ENCODE measurements at regions not wholly inside any gene's neighbourhood (a gene's known extent, or its start where the extent isn't known, plus 50 kb on each side); places are given as distances from the start of the nearest gene placed in this dataset.

DNA sequence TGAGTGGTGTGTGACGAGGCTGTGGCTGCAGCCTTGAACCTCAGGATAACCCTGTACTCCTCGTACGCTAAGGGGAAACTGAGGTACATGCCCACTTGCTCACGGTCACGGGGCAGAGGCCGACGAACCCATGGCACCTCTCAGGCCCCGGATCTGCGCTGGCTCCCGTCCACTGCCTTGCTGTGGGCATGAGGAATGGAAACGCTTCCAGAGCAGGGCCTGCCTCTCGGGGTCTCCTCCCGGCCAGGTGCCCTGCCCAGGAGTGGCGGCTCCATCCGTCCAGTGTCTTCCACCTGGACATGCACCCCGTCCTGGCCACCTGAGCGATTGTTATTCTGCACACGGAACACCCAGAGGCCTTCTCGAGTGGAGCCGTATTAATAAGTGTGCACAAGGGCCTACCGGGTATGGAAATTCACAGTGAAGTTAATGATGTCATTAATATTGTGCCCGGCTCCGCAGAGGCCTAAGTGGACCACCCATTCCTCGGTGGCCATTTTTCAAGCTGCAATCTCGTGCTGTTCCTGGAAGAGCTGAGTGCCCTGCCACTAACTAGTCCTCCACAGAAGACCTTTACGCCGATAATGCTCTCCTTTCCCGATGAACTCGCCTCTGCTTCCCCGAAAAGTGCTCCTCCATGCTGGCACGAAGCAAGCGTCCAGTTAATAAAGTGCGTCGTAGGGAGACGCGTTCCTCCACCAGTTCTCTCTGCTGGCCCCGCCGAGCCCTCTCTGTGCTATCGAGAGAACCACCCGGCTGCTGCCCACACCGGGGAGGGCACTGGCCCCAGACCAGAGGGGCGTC lies 927.9 kb downstream of the BRD1 start:
- DNase-seq (ENCODE audit: low read depth, low spot score): no peak

DNA sequence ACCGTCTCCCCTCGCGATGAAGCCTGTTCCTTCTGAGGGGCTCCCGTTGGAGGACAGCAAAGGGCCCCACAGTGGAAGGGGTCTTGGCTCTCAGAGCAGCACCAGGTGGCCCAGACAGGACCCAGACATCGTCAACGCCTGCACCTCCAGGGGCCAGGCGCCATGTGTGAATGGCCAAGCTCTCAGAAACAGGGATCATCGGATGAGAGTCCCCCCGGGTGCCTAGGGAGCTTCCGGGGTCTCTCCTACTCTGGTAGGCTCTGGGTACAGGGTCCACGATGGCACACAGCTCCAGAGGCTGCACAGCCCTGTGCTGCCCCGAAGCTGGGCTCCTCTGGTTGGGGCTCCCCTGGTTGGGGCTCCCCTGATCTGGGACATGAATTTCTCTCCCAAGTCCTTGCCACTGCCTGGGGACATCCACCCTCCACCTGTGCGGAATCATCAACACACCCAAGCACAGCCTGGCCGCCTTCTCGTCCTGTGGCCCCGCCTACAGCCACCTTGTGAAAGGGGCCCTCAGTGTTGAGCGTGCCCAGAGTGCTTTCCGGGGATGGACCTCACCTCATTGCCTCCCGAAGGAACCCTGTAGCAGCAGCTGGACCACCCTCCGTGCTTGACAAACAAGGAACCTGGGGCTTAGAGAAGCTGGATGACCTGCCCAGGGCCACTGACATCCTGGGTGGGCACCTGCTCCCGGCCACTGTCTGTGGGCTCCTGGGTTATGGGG lies 929.0 kb downstream of the BRD1 start:
- no peak for DNase-seq (ENCODE audit: low read depth, low spot score)

- no peak for DNase-seq (ENCODE audit: low read depth, low spot score)
Observed at GRCh38 chr22:48897645-48898370, 929.9 kb downstream of the BRD1 start.

DNA sequence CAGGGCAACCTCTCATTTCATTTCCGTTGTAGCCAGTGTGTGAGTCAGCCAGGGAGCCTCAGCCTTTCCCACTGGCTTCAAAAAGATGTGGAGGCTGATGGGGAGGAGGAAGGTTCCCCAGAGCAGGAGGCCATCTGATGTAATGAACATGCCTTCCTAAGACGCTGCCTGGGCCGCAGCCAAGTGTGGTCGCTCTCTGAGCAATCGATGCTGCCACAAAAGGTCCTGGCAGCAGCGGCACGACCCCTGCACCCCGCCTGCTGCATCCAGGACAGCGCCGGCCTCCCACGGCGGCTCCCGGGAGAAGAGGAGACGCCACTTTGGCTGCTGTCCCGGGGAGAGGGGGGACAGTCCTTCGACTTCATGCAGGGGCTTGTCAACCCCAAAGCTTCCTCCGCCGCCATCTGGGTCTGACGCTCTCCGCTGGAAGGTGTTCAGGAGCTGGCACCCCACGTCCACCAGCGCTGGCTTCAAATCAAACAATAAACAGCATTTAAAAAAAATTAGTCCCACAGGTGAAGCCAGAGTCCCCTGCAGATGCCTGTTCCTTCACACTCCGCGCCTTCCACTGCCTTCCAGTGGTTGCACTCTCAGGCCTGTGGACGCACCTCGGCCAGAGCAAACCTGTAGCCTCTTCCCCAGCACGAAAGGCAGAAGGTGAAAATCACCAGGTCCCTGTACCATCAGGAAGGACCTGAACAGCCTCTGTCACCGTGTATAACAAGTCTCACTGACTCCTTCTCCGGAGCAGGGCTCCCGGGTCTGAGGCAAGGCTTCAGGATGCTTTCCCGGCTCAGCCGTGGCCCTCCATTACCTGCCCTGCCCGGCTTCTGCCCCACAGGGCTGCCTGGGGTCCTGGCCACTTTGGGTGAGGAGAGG lies 930.7 kb downstream of the BRD1 start:
- no peak for DNase-seq (ENCODE audit: low read depth, low spot score)

- no peak for DNase-seq (ENCODE audit: low read depth, low spot score)
Observed at GRCh38 chr22:48895831-48896765, 931.6 kb downstream of the BRD1 start.

GRCh38 chr22:48895336-48895735 lies 932.3 kb downstream of the BRD1 start:
- DNase-seq (ENCODE audit: low read depth, low spot score): no peak

GRCh38 chr22:48894804-48895250 lies 932.8 kb downstream of the BRD1 start:
- DNase-seq (ENCODE audit: low read depth, low spot score): no peak

- DNase-seq (ENCODE audit: low read depth, low spot score): no peak
Observed at GRCh38 chr22:48894064-48894671, 933.5 kb downstream of the BRD1 start.

DNA sequence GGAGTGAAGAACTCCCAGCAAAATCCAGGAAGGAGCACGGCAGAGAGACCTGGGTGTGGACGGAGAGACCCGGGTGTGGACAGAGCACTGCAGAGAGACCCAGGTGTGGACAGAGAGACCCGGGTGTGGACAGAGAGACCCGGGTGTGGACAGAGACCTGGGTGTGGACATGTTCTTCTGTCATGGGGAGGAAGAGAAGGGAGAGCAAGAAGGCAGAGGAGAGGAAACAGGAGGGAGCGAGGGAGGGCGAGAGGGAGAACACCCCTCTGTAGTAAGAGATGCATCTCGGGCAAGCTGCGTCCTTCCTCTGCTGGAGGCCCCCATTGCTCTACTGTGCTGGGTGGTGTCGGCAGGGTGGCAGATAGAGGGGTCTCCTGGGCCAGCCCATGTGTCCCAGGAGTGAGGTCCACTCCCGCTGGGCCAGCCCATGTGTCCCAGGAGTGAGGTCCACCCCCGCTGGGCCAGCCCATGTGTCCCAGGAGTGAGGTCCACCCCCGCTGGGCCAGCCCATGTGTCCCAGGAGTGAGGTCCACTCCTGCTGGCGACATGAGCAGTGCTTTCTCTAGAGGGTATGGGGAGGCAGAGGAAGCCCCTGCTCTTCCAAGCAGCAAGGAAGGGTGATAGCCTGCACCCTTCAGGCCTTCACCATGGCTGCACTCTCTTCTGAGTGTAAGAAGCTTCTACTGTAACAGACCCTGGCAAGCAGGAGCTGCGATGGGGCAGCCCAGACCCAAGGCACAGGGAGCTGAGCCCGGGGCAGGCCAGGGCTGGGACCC lies 934.2 kb downstream of the BRD1 start:
- no peak for DNase-seq (ENCODE audit: low read depth, low spot score)

DNA sequence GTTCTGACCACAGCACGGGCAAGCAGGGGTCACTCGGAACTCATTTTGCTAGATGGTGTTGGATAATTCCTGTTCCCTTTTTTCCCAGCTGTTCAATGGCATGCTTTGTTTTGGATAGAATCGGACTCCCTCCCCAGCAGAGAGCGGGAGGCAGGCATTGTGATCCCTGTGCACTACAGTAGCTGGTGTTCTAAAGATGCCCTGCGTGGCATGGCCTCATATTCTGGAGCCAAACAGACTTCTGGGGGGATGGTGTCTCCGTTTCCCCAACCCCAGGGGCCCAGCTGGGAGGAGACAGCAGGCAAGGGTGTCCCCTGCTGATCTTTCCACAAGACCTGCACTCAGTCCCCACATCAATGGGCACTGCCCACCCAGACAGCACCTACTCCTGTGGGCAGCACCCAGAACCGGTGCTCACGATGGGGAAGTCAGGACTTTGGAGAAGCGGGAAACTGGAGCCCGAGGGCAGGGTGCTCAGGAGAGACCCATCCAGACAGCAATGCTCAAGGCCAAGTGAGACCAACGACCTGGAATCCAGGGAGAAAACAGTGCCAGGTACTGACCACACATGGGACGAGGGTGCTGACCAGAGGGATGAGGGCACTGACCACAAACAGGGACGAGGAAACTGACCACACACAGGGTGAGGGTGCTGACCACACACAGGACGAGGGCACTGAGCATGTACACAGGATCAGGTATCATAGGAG lies 934.9 kb downstream of the BRD1 start:
- DNase-seq (ENCODE audit: low read depth, low spot score): no peak

GRCh38 chr22:48891688-48892577 lies 935.7 kb downstream of the BRD1 start:
- no peak for DNase-seq (ENCODE audit: low read depth, low spot score)

GRCh38 chr22:48890693-48891554 lies 936.7 kb downstream of the BRD1 start:
- DNase-seq (ENCODE audit: low read depth, low spot score): no peak

DNA sequence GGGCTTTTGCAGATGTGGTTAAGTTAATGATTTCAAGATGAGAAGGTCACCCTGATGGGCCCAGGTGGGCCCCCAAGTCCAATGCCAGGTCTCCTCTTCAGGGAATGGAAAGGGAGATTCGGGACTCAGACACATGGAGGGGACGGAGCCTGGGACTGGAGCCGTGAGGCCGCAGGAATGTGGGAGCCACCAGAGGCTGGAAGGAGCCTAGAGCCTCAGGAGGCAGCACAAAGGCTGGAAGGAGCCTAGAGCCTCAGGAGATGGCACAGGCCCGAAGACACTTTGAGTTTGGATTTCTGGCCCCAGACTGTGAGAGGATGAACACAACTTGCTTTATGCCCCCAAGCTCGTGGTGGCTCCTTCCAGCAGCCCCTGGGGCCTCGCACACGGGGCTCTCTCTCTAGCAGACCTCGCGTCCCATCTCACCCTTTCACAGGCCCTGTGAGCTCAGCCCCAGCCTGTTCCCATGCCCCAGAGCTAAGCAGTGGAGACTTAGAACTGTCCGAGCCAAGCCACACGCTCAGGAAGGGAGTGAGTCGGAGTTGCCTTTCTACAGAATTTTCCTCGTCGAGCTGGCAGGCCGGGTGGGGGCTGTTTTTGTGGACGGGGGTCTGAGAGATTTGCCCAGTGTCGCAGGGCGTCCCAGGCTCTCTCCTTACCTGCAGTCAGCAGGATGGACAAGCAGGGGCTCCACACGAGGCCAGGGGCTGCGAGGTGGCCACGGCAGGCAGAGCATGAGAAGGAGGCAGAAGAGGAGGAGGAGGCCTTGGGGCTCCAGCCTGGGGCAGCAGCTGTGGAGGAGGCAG lies 937.6 kb downstream of the BRD1 start:
- DNase-seq (ENCODE audit: low read depth, low spot score): no peak

- no peak for DNase-seq (ENCODE audit: low read depth, low spot score)
Observed at GRCh38 chr22:48889209-48889830, 938.4 kb downstream of the BRD1 start.
